CD4-positive, alpha-beta T cell (primary cell): ENCODE measurements at regions not wholly inside any gene's neighbourhood (a gene's known extent, or its start where the extent isn't known, plus 50 kb on each side); places are given as distances from the start of the nearest gene placed in this dataset.

ENCODE experiments used
- ATAC-seq: fragments of 200-7000 bp; cut with Tn5 transposase; one replicate; pipeline ENCODE4 v1.10.0; 2022; ENCODE audit warnings: mild to moderate bottlenecking; ENCODE audit not compliant: poor library complexity
- CTCF ChIA-PET: fragments of 350-600 bp; sonication (Branson Sonifier 250); formaldehyde crosslinking; loops from one replicate; lab custom pipeline; 2021; ENCODE audit warnings: antibody characterized with exemption, inconsistent platforms; lab: Charles Lee
- POLR2A ChIA-PET: fragments of 350-600 bp; sonication (Branson Sonifier 250); formaldehyde crosslinking; loops from one replicate; lab custom pipeline; 2021; ENCODE audit warnings: antibody characterized with exemption, inconsistent platforms; lab: Charles Lee
- DNase-seq, 14 experiments: peaks; one replicate each; pipeline ENCODE4 v3.0.0-alpha.2; 2013 to 2020; ENCODE audit warnings: mixed read lengths in 2 of 14
- H3K27ac ChIP-seq, 2 donors: one replicate each; pipeline versions ENCODE4 v1.5.1 to v1.7.0; 2013; ENCODE audit warnings: low read length in 2 of 2, low read depth in 1 of 2, mild to moderate bottlenecking in 1 of 2
- H3K27me3 ChIP-seq, 2 experiments: 1 replicate in 1 of 2; 2 replicates in 1 of 2; pipeline versions ENCODE4 v1.6.1 to v1.7.0; 2013; ENCODE audit warnings: low read length in 2 of 2, control low read depth in 1 of 2, mild to moderate bottlenecking in 1 of 2, moderate library complexity in 1 of 2; ENCODE audit not compliant: insufficient read depth in 2 of 2, control insufficient read depth in 1 of 2
- H3K36me3 ChIP-seq: one replicate; pipeline ENCODE4 v1.6.1; 2013; ENCODE audit warnings: low read length, control low read depth; ENCODE audit not compliant: insufficient read depth
- H3K4me1 ChIP-seq: one replicate; pipeline ENCODE4 v1.6.1; 2013; ENCODE audit warnings: low read length, control low read depth; ENCODE audit not compliant: insufficient read depth
- H3K4me3 ChIP-seq: one replicate; pipeline ENCODE4 v1.5.1; 2013; ENCODE audit warnings: mild to moderate bottlenecking, low read length, moderate library complexity
- H3K9me3 ChIP-seq, 2 experiments: 1 replicate in 1 of 2; 2 replicates in 1 of 2; pipeline versions ENCODE4 v1.6.1 to v1.7.0; 2013; ENCODE audit warnings: low read length in 2 of 2, mild to moderate bottlenecking in 2 of 2, control low read depth in 1 of 2, moderate library complexity in 1 of 2; ENCODE audit not compliant: control insufficient read depth in 1 of 2, insufficient read depth in 1 of 2
- H3K27ac Mint-ChIP-seq: one replicate; pipeline ENCODE4 v1.8.0; 2020; ENCODE audit warnings: mixed read lengths
- H3K27me3 Mint-ChIP-seq: one replicate; pipeline ENCODE4 v1.8.0; 2021; ENCODE audit warnings: mixed read lengths
- H3K36me3 Mint-ChIP-seq: one replicate; pipeline ENCODE4 v1.8.0; 2021; ENCODE audit warnings: low read depth, mixed read lengths
- H3K4me1 Mint-ChIP-seq: one replicate; pipeline ENCODE4 v1.8.0; 2021; ENCODE audit warnings: low read depth, mixed read lengths
- H3K4me3 Mint-ChIP-seq: one replicate; pipeline ENCODE4 v1.8.0; 2020; ENCODE audit warnings: mild to moderate bottlenecking, mixed read lengths
- H3K9me3 Mint-ChIP-seq: one replicate; pipeline ENCODE4 v1.8.0; 2020; ENCODE audit warnings: mixed read lengths
- intact Hi-C, 2 experiments: fragments of 100-400 bp; cut with DNase I in 1 of 2; cut with micrococcal nuclease in 1 of 2; formaldehyde crosslinking; loops; one replicate each; pipeline versions ENCODE4 v1.15.1 to v1.9.0; 2023 to 2025; cut with DNase I, micrococcal nuclease
- TF ChIP-seq, protein P1 (sequence below): fragments of 200-600 bp; IDR thresholded peaks from one replicate; pipeline ENCODE4 v1.8.0; 2022; ENCODE audit warnings: antibody characterized with exemption, mild to moderate bottlenecking

DNA sequence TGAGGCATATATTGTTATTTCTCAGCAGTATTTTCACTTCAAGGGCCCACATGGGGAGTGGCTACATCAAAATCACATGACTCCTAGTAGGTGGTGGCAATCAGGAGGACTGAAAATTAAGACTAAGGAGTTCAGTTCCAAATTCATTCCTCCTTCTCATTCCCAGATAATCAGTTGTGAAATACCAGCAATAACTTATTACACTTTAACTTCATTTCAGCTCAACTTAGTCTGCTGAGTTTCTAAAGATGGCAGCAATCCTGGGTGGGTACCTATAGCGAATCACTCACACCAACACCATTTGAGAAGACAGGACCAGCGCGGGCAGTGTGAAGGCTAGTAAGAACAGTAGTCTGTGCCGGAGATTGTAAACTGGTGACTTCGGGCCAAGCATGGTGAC, 63.9 kb upstream of the SLC10A2 start:
- Mint-ChIP-seq H3K4me3 (no peak overlapping the region), H3K27ac (no peak overlapping the region), H3K4me1 (no peaks in the 10 kb centered on the region), H3K9me3 (no peaks in the 10 kb centered on the region), H3K27me3 (no peaks in the 10 kb centered on the region), H3K36me3 (no peaks in the 10 kb centered on the region)
- Histone ChIP-seq H3K9me3 (no peaks in the 10 kb centered on the region), H3K4me1 (no peaks in the 10 kb centered on the region), H3K27me3 (no peaks in the 10 kb centered on the region), H3K4me3 (no peak overlapping the region), H3K36me3 (no peaks in the 10 kb centered on the region), H3K27ac (no peak overlapping the region)
- intact Hi-C loops, result no loop called here
- ATAC-seq, result no peak
- ChIA-PET CTCF (no interaction called here), POLR2A (no interaction called here)
- DNase-seq, result no peak
- TF ChIP-seq, protein P1, sequence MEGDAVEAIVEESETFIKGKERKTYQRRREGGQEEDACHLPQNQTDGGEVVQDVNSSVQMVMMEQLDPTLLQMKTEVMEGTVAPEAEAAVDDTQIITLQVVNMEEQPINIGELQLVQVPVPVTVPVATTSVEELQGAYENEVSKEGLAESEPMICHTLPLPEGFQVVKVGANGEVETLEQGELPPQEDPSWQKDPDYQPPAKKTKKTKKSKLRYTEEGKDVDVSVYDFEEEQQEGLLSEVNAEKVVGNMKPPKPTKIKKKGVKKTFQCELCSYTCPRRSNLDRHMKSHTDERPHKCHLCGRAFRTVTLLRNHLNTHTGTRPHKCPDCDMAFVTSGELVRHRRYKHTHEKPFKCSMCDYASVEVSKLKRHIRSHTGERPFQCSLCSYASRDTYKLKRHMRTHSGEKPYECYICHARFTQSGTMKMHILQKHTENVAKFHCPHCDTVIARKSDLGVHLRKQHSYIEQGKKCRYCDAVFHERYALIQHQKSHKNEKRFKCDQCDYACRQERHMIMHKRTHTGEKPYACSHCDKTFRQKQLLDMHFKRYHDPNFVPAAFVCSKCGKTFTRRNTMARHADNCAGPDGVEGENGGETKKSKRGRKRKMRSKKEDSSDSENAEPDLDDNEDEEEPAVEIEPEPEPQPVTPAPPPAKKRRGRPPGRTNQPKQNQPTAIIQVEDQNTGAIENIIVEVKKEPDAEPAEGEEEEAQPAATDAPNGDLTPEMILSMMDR, result no peak
